C4-2B (cell line): ENCODE measurements at regions not wholly inside any gene's neighbourhood (a gene's known extent, or its start where the extent isn't known, plus 50 kb on each side); places are given as distances from the start of the nearest gene placed in this dataset.

Experiments
- CTCF ChIP-seq: fragments of 450-650 bp; conservative IDR thresholded peaks from 2 replicates; pipeline ENCODE4 v1.5.1; 2017; ENCODE audit warnings: mild to moderate bottlenecking
- ZFX ChIP-seq: fragments of 450-650 bp; IDR thresholded peaks from 2 replicates; pipeline ENCODE4 v1.6.1; 2017

GRCh38 chr7:110372685-110373084 is 718.2 kb upstream of the LRRN3 start:
- TF ChIP-seq CTCF (no peak), ZFX (no peak)
